HG02610 (cell line): ENCODE measurements at regions not wholly inside any gene's neighbourhood (a gene's known extent, or its start where the extent isn't known, plus 50 kb on each side); places are given as distances from the start of the nearest gene placed in this dataset.

Source experiments
- ATAC-seq: cut with Tn5 transposase; IDR thresholded peaks from one replicate; pipeline ENCODE4 v1.9.1; 2021; ENCODE audit warnings: mild to moderate bottlenecking, moderate library complexity; ENCODE audit not compliant: unreplicated experiment

DNA sequence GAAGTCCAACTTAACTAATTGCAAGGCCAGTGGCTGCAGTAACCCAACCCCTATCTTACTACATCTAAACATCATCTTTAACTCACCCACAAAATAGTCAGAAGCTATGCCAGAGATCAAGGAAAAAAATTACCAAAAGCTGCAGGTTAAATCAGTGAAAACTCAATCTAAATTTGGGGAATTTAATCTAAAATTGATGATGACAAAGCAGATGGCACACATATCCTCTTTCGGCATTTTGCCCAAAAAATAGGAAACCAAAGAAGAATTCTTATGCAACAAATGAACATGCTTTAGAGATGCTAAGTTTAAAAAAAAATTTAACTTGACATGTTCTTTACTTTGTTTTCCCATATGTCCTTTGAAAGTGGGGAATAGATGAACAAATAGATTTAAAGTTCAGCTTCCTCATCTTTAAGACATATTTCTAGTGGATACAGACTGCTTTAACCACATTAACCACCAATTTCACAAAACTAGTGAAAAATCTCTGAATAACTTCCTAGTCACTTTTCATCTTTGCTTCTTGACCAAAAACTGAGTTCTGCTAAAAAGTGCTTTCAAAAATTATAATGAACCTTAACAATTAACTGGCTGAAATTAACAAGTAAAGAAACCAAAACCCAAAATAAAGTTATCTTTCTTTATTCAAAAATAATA is 74.3 kb upstream of the CCDC150 start:
- no peak for ATAC-seq

DNA sequence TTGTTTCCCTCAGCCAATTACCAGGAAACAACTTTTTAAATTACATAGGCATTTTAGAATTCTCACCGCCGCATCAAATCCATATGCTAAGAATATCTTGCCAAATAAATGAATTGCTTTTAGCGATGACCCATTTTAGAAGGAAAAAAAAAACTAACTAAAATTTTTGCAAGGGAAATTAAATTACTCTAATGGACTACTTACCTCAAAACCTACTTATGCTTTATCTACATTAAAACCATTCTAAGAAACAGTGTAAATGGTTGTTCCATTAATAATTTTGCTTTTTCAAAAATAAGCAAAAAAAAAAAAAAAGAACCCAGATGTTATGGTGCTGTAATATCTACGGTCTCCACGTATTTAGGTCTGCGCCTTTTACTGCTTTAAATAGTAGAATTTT is 73.5 kb upstream of the CCDC150 start:
- ATAC-seq, result no peak

DNA sequence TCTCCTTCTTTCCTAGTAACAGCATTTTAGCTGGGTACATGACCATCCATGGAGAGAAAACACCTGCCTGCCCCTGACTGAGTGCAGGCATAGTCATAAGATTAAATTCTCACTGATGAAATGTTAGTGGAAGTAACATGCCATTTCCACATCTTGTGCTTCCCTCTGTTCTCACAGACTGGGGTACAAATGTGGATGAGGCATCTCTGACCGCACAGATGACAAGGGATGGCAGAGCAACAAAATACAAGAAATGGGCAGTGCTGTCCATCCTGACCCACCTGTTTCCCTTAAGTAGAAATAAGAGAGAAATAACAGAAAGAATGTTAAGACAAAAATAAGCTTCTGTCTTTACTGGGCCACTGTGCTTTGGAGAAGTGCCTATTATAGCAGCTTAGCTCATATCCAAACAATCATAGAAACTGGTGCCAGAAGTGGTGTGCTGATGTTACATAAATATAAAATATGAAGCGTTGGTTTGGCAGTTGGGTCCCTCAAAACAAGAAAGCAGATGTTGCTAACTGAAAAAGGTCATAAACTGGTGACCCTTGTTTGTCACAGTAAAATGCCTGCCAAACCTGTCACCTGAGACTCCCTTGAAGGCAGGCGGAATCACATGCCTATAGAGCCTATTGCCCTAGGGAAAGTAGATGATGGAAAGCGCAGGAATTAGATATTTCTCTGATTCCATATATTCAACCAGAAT is 72.4 kb upstream of the CCDC150 start:
- no peak for ATAC-seq

DNA sequence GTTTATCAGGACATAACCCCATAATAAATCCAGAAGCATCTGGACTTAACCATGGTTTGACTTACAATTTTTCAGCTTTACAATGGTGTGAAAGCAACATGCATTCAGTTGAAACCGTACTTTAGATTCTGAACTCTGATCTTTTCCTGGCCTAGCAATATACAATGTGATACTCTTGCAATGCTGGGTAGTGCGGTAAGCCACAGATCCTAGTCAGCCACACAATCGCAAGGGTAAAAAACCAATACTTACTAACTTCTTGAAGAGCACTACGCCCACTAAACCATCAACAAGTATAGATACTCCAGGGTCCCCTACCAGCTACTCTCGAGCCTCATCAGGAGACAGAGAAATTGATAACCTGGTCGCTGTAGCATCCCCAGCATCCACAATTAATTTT is 71.0 kb upstream of the CCDC150 start:
- ATAC-seq, result no peak

DNA sequence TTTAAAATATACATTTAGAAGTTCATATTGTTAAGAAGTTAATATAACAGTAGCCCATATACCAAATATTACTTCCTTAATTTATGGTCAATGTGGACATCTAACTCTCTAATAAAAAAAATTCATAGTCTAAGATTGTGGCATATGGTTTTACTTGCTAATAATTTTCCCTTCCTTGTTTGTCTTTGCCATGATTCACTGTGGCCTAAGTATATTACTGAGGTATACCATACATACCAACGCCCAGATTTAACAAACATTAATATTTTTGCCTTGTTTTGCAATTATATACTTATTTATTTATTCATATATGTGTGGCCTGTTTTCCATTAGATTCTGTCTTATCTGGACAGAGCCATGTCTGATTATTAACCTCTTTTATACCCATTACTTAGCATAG is 54.6 kb upstream of the CCDC150 start:
- no peak for ATAC-seq

DNA sequence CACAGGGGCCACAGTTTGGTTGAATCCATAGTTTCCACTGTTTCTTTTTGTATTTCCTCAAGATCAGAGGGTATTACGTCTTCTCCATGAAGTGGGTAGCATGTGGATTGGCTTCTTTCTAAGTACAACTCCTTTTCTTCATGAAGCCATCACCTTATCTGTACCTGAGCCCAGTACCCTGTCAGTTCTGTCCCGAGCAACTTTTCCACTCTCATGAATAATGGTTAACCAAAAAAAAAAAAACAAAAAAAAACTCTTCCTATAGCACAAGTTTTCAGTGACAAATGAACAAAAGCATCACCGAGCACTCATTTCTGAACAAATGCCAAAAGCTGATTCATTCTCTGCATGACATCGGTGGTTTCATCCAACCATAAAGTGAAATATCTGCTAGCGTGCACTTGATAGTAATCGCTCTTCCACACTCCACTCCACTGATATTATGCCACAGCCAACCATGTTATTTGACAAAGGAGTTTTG is 53.0 kb upstream of the CCDC150 start:
- ATAC-seq, result no peak

DNA sequence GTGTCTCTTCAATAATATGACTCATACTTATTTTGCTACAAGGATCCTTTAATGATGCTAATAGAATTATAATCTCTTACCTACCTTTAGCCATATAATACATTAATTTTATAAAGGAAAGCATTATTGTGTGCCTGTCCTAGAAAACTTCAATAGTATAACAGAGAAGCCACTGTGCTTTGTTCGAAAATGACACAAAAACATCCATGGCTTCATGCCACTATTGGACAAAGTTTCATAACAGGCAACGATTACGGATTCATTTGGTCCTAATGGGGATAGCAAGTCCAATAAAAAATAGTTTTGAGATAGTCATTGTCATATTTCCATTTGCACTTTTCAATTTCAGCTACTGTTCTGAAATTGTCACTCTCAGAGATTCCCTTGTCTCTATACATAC is 52.5 kb upstream of the CCDC150 start:
- ATAC-seq, result no peak

DNA sequence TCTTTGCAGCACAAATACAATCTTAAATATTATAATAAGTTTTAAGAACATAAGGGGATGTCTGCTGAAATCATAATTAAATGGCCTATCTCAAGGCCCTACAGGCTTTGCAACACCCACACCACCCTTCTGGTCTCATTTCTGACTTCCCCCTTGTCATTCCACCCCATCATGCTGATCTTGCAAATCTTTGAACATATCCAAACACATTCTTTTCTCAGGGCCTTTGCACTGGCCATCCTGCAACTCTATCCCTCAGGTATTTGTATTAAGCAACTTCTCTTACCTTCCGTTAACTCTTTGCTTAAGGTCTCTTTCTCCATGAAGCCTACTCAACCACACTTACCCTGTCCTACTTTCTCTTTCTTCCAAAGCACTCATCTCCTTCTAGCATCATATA is 51.8 kb upstream of the CCDC150 start:
- no peak for ATAC-seq

DNA sequence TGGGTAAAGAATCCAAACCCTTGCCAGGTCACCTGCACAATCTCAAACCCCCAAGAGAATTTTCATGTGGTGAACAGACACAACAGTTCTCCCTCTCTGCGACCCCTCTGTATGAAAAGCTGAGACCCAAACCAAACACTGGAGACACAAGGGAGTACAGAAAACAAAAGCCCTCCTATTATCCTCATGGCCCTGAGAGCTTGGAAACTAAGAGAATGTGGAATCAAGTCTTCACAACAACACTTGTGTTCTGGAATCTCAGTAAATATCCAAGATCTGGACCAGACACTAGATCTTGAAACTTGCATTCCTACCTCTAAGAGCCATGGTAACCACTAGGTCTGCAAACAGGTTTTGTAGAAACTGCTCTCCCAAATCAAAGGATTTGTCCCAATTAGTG is 50.1 kb upstream of the CCDC150 start:
- no peak for ATAC-seq
